SJSA1 (cell line): ENCODE measurements at regions not wholly inside any gene's neighbourhood (a gene's known extent, or its start where the extent isn't known, plus 50 kb on each side); places are given as distances from the start of the nearest gene placed in this dataset.
"Not testable (repeated sequence)": the region's sequence is repeated elsewhere in the genome, so short reads cannot be mapped to it uniquely, and the experiment has no call there.

Experiments used
- DNase-seq, 2 experiments: peaks; one replicate each; pipeline ENCODE4 v3.0.0-alpha.2; 2015 to 2020; ENCODE audit warnings: low spot score in 2 of 2, low read depth in 1 of 2
- H3K27ac ChIP-seq: fragments of 250-450 bp; sonication (Bioruptor Pico); 2 replicates; pipeline ENCODE4 v1.5.1; 2020; ENCODE audit warnings: mild to moderate bottlenecking, moderate library complexity
- H3K27me3 ChIP-seq: fragments of 250-450 bp; sonication (Bioruptor Pico); replicated peaks from 2 replicates; pipeline ENCODE4 v1.5.1; 2020; ENCODE audit warnings: mild to moderate bottlenecking, moderate library complexity
- H3K36me3 ChIP-seq: fragments of 250-450 bp; sonication (Bioruptor Pico); 2 replicates; pipeline ENCODE4 v1.5.1; 2020; ENCODE audit warnings: mild to moderate bottlenecking
- H3K4me1 ChIP-seq: fragments of 250-450 bp; sonication (Bioruptor Pico); replicated peaks from 2 replicates; pipeline ENCODE4 v1.6.1; 2021; ENCODE audit warnings: mild to moderate bottlenecking
- H3K4me3 ChIP-seq: fragments of 250-450 bp; sonication (Bioruptor Pico); 2 replicates; pipeline ENCODE4 v1.5.1; 2020; ENCODE audit warnings: mild to moderate bottlenecking
- H3K9me3 ChIP-seq: fragments of 250-450 bp; sonication (Bioruptor Pico); replicated peaks from 2 replicates; pipeline ENCODE4 v1.5.1; 2020; ENCODE audit warnings: mild to moderate bottlenecking

DNA sequence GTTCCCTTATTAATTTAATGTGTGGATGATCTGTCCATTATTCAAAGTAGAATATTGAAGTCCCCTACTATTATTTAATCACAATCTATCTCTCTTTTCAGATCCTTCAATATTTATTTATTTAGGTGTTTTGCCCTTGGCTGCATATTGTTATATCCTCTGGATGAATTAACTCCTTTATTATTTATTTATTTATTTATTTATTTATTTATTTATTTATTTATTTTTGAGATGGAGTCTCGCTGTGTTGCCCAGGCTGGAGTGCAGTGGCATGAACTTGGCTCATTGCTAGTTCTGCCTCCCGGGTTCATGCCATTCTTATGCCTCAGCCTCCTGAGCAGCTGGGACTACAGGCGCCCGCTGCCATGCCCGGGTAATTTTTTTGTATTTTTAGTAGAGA is 776.6 kb upstream of the NXPH2 start:
- H3K4me3 ChIP-seq, result no peak overlapping the region
- H3K27me3 ChIP-seq, result no peaks in the 10 kb centered on the region
- H3K27ac ChIP-seq, result no peak overlapping the region
- H3K4me1 ChIP-seq, result no peaks in the 10 kb centered on the region
- DNase-seq, result no peak
- no peaks in the 10 kb centered on the region for H3K36me3 ChIP-seq
- H3K9me3 ChIP-seq, result no peaks in the 10 kb centered on the region

DNA sequence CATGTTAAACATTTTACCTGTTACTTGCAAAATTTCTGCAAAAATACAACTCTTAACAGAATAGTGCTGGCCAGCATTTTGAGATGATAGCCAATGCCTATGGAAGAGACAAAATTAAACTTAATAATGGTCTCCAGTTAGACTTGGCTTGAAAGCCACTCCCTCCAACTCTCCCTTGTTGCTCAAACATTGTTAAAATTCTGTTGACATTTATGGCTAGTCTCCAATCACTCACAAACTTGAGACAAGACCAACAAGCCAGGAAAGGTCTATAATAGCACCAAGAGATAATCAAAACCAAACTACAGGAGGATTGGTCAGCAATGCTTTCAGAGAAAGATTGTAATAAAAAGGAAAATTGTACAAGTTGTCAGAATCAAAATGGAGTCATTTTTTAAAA is 770.7 kb upstream of the NXPH2 start:
- Histone ChIP-seq H3K36me3 (no peaks in the 10 kb centered on the region), H3K27me3 (no peaks in the 10 kb centered on the region)
- no peak for DNase-seq

DNA sequence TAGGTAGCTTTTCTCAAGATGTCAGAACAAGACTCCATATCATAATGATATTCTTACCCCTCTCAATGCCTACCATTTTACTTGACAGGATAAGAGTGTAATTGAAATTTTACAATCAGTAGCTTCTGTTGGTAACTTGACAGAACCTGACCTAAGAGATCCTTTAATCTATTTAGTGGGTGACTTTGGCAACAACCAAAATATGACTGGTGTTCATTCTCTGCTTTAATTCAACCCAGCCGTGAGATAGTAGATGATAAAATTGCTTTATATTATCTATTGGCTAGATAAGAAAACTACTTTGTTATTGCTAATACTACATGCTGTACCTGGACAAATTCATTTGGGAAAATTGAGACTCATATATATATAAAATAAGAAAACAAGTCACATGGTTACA is 770.2 kb upstream of the NXPH2 start:
- Histone ChIP-seq H3K27ac (no peak overlapping the region), H3K9me3 (0 out of 2 replicates have a peak, but pooled peaks cover 3% of the 10 kb centered on the region), H3K36me3 (no peaks in the 10 kb centered on the region), H3K4me3 (no peak overlapping the region), H3K4me1 (no peaks in the 10 kb centered on the region), H3K27me3 (no peaks in the 10 kb centered on the region)
- no peak for DNase-seq

More for the DNA sequence above, 770.7 kb upstream of the NXPH2 start:
- Histone ChIP-seq H3K4me1 (no peaks in the 10 kb centered on the region), H3K27ac (no peak overlapping the region), H3K9me3 (0 out of 2 replicates have a peak, but pooled peaks cover 3% of the 10 kb centered on the region), H3K4me3 (no peak overlapping the region)

DNA sequence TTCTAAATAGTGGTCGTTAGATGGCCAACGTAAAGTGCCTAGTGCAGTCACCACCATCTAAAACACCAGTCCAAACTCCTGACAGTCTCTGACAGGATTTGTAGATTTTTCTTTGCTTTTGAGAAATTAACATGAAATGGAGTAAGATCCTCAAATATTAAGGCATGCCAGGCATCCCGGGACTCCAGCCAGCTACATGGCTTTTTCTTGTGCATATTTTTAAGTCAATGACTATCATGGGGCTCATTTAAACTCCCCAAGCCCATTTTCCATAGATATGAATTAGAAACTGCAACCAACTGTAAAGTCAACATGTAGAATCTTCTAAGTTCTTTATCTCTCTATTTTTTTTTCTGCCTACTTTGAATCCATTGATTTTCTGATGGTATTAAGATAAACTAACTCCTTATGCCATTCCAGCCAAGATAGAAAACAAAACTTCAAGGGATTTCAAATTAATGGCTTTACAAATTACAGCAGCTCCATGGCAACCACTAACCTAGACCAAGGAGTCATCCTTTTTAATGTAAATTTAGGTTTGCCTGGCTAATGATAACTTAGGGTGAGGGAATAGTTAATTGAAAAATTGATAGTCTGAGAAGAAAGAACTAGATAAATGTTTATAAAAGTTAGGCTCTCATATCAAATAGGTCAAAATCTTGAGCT is 764.1 kb upstream of the NXPH2 start:
- no peak overlapping the region for H3K27ac ChIP-seq
- H3K4me1 ChIP-seq, result no peaks in the 10 kb centered on the region
- DNase-seq, result no peak
- no peaks in the 10 kb centered on the region for H3K36me3 ChIP-seq
- H3K4me3 ChIP-seq, result no peak overlapping the region
- 0 out of 2 replicates have a peak, but pooled peaks cover 3% of the 10 kb centered on the region for H3K9me3 ChIP-seq
- H3K27me3 ChIP-seq, result no peaks in the 10 kb centered on the region

DNA sequence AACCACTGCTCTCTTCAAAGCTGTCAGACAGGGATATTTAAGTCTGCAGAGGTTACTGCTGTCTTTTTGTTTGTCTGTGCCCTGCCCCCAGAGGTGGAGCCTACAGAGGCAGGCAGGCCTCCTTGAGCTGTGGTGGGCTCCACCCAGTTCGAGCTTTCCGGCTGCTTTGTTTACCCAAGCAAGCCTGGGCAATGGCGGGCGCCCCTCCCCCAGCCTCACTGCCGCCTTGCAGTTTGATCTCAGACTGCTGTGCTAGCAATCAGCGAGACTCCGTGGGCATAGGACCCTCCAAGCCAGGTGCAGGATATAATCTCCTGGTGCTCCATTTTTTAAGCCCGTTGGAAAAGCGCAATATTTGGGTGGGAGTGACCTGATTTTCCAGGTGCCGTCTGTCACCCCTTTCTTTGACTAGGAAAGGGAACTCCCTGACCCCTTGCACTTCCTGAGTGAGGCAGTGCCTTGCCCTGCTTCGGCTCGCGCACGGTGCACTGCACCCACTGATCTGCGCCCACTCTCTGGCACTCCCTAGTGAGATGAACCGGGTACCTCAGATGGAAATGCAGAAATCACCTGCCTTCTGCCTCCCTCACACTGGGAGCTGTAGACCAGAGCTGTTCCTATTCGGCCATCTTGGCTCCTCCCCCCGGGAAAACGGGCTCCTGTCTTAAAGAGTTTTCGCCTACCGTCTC is 758.3 kb upstream of the NXPH2 start:
- not testable (repeated sequence) for H3K4me3 ChIP-seq, H3K27me3 ChIP-seq, H3K9me3 ChIP-seq, H3K27ac ChIP-seq, H3K36me3 ChIP-seq, H3K4me1 ChIP-seq, DNase-seq

DNA sequence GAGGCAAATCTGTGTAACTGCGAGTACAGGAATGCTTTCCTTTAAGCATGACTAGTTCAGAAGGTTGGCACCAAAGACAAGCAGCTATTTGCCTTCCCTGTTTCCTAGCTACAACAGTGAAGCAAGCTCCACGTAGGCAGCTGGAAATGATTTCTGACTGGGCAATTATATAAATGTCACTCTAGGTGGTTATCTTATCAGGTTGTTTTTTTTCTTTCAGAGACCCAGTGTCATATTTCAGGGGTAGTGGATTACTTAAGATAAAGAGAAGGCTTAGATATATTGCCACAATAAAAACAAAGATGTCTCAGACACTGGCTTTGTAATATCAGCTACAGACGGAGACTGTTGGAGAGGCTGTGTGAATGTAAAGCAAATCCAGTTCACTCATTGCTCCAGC is 748.9 kb upstream of the NXPH2 start:
- no peak for DNase-seq
- 0 out of 2 replicates have a peak, but pooled peaks cover 7% of the 10 kb centered on the region for H3K9me3 ChIP-seq
- no peak overlapping the region for H3K27ac ChIP-seq
- H3K4me1 ChIP-seq, result no peaks in the 10 kb centered on the region
- no peaks in the 10 kb centered on the region for H3K36me3 ChIP-seq
- no peak overlapping the region for H3K4me3 ChIP-seq
- no peaks in the 10 kb centered on the region for H3K27me3 ChIP-seq

DNA sequence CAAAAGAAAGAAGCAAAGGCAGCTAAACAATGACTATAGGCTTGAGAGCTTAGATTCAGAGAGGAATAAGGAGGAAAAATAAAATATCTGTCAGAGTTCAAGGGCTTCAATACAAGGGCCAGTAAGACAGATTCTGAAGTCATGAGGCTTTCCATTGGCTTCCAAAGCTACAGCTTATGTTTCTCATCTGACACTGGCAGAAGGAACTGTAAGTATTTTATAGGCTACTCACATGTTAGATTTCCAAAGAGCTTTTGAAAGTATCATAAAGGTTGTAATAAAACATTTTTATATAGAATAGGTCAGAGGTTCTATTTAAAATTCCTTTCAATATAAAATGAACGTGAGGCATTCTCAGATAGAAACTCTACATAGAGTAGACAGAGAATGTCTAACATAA is 746.6 kb upstream of the NXPH2 start:
- Histone ChIP-seq H3K36me3 (no peaks in the 10 kb centered on the region), H3K9me3 (peaks cover 7% of the 10 kb centered on the region; the same call in 1 of the 2 replicates), H3K27ac (no peak overlapping the region), H3K4me3 (no peak overlapping the region), H3K27me3 (no peaks in the 10 kb centered on the region), H3K4me1 (no peaks in the 10 kb centered on the region)
- DNase-seq, result no peak

DNA sequence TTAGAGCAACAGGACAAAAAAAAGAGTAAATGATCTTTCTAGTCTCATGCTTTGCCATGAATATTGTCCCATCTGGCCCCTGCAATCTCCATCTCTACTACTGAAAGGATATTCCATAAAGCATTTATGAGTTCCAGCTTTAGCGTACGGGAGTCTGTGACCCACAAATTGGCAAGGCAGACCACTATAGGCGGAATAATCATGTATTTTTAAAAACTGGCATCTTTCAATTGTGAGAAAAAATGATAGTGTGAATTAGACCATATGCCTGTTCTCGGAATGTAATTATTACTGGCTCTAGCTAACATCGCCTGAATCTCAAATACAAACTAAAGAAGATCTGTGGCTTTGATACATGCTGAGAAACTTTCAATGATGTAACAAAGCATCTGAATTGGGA is 738.1 kb upstream of the NXPH2 start:
- no peak overlapping the region for H3K4me3 ChIP-seq
- no peaks in the 10 kb centered on the region for H3K27me3 ChIP-seq
- no peaks in the 10 kb centered on the region for H3K4me1 ChIP-seq
- no peaks in the 10 kb centered on the region for H3K36me3 ChIP-seq
- no peak for DNase-seq
- H3K27ac ChIP-seq, result no peak overlapping the region
- H3K9me3 ChIP-seq, result no peaks in the 10 kb centered on the region; the same call in 1 of the 2 replicates

DNA sequence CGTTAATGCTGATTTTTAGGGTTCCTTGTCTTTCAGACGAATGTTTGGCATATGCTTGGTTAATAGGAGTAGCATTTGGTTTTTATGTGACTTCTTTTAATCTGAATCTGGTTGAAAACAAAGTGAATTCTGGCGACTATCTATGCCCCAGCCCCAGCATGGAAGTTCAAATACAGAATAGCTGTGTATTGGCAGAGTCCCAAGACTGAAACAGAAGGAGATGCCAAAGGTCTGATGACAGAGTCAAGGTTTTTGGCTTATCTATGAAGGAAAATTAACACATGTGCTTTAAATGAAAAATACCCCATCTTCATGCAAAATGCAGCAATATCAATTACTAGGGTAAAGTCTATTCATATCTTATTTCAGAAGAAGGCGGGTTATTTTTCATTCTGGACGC is 734.8 kb upstream of the NXPH2 start:
- Histone ChIP-seq H3K4me3 (no peak overlapping the region), H3K36me3 (no peaks in the 10 kb centered on the region), H3K27me3 (no peaks in the 10 kb centered on the region), H3K9me3 (no peaks in the 10 kb centered on the region), H3K27ac (no peak overlapping the region), H3K4me1 (no peaks in the 10 kb centered on the region)
- no peak for DNase-seq

DNA sequence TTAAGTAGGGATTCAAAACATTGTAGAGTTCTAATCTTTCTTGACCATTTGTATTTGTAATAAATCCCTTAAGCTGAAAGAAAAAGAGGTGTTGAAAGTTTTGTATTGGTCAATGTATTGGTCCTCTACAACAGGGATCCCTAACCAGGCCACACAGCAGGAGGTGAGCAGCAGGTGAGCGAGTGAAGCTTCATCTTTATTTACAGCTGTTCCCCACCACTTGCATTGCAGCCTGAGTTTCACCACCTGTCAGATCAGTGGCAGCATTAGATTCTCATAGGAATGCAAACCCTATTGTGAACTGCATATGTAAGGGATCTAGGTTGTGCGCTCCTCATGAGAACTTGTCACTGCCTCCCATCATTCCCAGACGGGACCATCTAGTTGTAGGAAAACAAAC is 715.7 kb upstream of the NXPH2 start:
- Histone ChIP-seq H3K9me3 (peaks cover 4% of the 10 kb centered on the region; the same call in 1 of the 2 replicates), H3K27me3 (no peaks in the 10 kb centered on the region), H3K4me1 (no peaks in the 10 kb centered on the region), H3K4me3 (no peak overlapping the region), H3K27ac (no peak overlapping the region), H3K36me3 (no peaks in the 10 kb centered on the region)
- DNase-seq, result no peak

DNA sequence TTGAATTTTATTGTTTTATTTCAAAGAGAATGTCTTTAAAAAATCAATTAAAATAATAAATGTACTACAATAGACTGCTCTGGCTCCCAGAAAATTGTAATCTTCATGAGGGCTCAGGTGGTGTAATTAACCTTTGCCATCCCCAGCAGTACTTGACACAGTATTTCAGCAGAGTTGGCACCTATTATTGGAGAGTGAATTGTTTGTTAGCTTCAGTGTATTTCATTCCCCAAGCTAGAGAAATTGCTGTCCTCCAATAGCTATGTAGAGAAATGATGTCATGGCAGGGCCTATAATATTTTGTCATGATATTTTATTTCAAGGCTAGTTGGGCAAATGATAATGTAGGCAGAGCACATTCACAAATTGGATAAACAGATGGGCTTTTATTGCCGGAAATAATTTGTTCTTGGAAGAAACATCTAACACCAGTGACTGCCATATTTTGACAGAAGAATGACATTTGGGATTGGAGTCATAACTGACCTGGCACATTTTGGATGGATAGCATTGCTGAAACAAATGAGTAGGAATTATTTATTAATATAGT is 712.0 kb upstream of the NXPH2 start:
- DNase-seq, result no peak

DNA sequence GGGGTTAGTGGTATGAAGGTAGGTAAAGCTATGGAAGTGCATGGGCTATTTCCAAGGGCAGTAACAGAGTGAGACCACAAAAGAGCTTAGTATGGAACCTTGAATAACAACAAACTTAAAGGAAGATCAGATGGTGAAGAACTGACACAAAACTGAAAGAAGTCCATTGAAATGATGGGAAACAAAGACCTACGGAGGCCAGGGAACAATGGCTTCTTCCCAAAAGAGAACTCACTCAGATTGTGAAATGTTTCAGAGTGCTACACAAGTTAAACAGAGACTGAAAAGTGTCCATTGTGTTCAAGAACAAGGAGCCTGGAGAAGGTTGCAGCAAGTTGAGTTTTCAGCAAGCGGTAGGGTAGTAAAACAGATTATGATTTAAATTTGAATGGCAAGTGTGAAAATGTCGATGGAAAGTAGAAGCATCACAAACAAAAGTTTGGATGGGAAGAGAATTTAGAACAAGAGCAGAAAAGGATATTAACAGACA is 700.0 kb upstream of the NXPH2 start:
- no peak overlapping the region for H3K27ac ChIP-seq

More for the DNA sequence above, 712.0 kb upstream of the NXPH2 start:
- Histone ChIP-seq H3K4me1 (no peaks in the 10 kb centered on the region), H3K36me3 (no peaks in the 10 kb centered on the region), H3K27me3 (no peaks in the 10 kb centered on the region), H3K9me3 (peaks cover 4% of the 10 kb centered on the region; the same call in 1 of the 2 replicates), H3K27ac (no peak overlapping the region), H3K4me3 (no peak overlapping the region)

DNA sequence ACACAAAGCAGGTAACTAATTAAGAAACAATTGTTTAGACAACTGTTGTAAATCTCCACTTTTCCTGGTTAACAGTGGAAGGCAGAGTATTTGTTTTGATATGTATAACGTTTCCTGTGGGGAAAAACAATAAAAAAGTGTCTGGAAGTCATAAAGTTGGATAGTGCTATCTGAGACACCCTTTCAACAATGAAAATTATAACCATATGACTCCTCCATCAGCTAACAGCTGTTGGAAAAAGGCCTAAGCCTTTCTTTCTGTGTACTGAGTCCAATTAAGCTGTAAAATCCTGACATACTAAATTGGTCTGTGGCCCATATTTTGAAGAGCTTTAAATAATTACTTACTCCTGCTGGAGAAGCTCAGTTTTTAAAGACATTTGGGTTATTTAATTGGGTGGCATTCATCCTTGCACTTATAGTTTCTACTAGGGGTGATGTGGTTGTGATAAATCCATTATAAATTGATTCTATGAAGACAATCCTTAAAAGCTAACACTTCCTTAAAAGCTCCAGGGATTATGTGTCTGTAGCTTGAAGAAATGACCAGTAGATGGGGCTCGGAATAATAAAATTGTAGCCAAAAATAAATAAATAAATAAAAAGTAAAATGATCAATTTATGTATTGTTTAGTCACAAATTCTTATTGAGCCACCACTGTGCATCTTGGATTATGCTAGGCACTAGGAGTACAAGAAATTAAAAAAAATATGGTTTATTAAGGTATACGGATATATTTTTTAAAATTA is 698.1 kb upstream of the NXPH2 start:
- no peaks in the 10 kb centered on the region for H3K36me3 ChIP-seq
- H3K4me1 ChIP-seq, result no peaks in the 10 kb centered on the region
- DNase-seq, result no peak
- 0 out of 2 replicates have a peak, but pooled peaks cover 3% of the 10 kb centered on the region for H3K9me3 ChIP-seq
- H3K27me3 ChIP-seq, result no peaks in the 10 kb centered on the region
- no peak overlapping the region for H3K27ac ChIP-seq
- no peak overlapping the region for H3K4me3 ChIP-seq

More for the DNA sequence above, 700.0 kb upstream of the NXPH2 start:
- H3K4me3 ChIP-seq, result no peak overlapping the region
- DNase-seq, result no peak
- H3K9me3 ChIP-seq, result 0 out of 2 replicates have a peak, but pooled peaks cover 5% of the 10 kb centered on the region
- no peaks in the 10 kb centered on the region for H3K27me3 ChIP-seq
- no peaks in the 10 kb centered on the region for H3K36me3 ChIP-seq
- H3K4me1 ChIP-seq, result no peaks in the 10 kb centered on the region
